A549 (cell line): ENCODE measurements at regions not wholly inside any gene's neighbourhood (a gene's known extent, or its start where the extent isn't known, plus 50 kb on each side); places are given as distances from the start of the nearest gene placed in this dataset.

Source experiments
- ATAC-seq, 2 experiments: fragments of 200-7000 bp in 1 of 2; fragments of >200 bp in 1 of 2; cut with Nextera tagmentation in 1 of 2; cut with Tn5 transposase in 1 of 2; 3 replicates each; pipeline versions ENCODE4 v1.8.0 to v1.9.1; 2018 to 2020; ENCODE audit warnings: mild to moderate bottlenecking in 1 of 2, moderate library complexity in 1 of 2
- CTCF ChIA-PET: fragments of 300-600 bp; sonication (Branson Sonifier 250); formaldehyde crosslinking; extraction: SDS; loops from one replicate; lab custom pipeline; 2021; ENCODE audit warnings: antibody characterized with exemption, inconsistent platforms; lab: Yijun Ruan, JAX
- POLR2A ChIA-PET: fragments of 350-600 bp; formaldehyde crosslinking; extraction: SDS; loops from one replicate; lab custom pipeline; 2021; ENCODE audit warnings: antibody characterized with exemption, inconsistent platforms; lab: Yijun Ruan, JAX
- DNase-seq, 2 experiments: peaks; one replicate each; pipeline versions ENCODE4 v3.0.0 to v3.0.0-alpha.2; 2011 to 2016; ENCODE audit warnings: low read depth in 1 of 2, low spot score in 1 of 2
- FAIRE-seq: peaks from 2 replicates; lab custom pipeline; 2011; peaks lifted over from hg19 to GRCh38; lab: Jason Lieb, UNC
- H3K27ac ChIP-seq, 2 experiments: fragments of >200 bp; sonication (Bioruptor Twin); formaldehyde crosslinking; 3 replicates each; pipeline ENCODE4 v1.5.1; 2016 to 2017
- H3K4me1 ChIP-seq: fragments of >200 bp; sonication (Bioruptor Twin); formaldehyde crosslinking; 3 replicates; pipeline ENCODE4 v1.6.1; 2016
- H3K4me2 ChIP-seq: fragments of >200 bp; sonication (Bioruptor Twin); formaldehyde crosslinking; 3 replicates; pipeline ENCODE4 v1.6.1; 2016
- H3K4me3 ChIP-seq: fragments of >200 bp; sonication (Bioruptor Twin); formaldehyde crosslinking; 3 replicates; pipeline ENCODE4 v1.5.1; 2016
- H3K9me3 ChIP-seq: fragments of >200 bp; sonication (Bioruptor Twin); formaldehyde crosslinking; 3 replicates; pipeline ENCODE4 v1.6.1; 2016
- CBX2 ChIP-seq: fragments of 200-600 bp; sonication (generic); IDR thresholded peaks from 2 replicates; pipeline ENCODE4 v1.6.1; 2016; ENCODE audit warnings: low read depth, mild to moderate bottlenecking, borderline replicate concordance
- CEBPB ChIP-seq, 2 experiments: fragments of >200 bp in 1 of 2; sonication (Bioruptor Twin) in 1 of 2; formaldehyde crosslinking in 1 of 2; IDR thresholded peaks; 2 replicates each; pipeline ENCODE4 v1.6.1; 2012 to 2016
- CHD2 ChIP-seq: fragments of 150-350 bp; IDR thresholded peaks from 2 replicates; pipeline ENCODE4 v1.6.1; 2014; ENCODE audit warnings: low read length; ENCODE audit not compliant: partially characterized antibody
- CHD4 ChIP-seq: fragments of 200-600 bp; sonication (generic); IDR thresholded peaks from 2 replicates; pipeline ENCODE4 v1.6.1; 2016; ENCODE audit warnings: antibody characterized with exemption, mild to moderate bottlenecking, borderline replicate concordance
- EHMT2 ChIP-seq: fragments of 200-600 bp; sonication (generic); IDR thresholded peaks from 2 replicates; pipeline ENCODE4 v1.6.1; 2016; ENCODE audit warnings: antibody characterized with exemption, low read depth, mild to moderate bottlenecking, moderate library complexity
- ELK1 ChIP-seq: fragments of 150-350 bp; IDR thresholded peaks from 2 replicates; pipeline ENCODE4 v1.6.1; 2014; ENCODE audit warnings: low read depth, mild to moderate bottlenecking, low read length
- EP300 ChIP-seq, 2 experiments: fragments of >200 bp; sonication (Bioruptor Twin); formaldehyde crosslinking; IDR thresholded peaks; 2 replicates in 1 of 2; 3 replicates in 1 of 2; pipeline ENCODE4 v1.6.1; 2016 to 2017
- ESRRA ChIP-seq: fragments of 150-350 bp; IDR thresholded peaks from 2 replicates; pipeline ENCODE4 v1.6.1; 2014; ENCODE audit warnings: mild to moderate bottlenecking, low read length, borderline replicate concordance
- HDAC2 ChIP-seq: fragments of 200-600 bp; sonication (generic); IDR thresholded peaks from 2 replicates; pipeline ENCODE4 v1.6.1; 2016
- HES2 ChIP-seq: fragments of >200 bp; sonication (Bioruptor Twin); formaldehyde crosslinking; IDR thresholded peaks from 2 replicates; pipeline ENCODE4 v1.6.1; 2016
- HEYL ChIP-seq: fragments of 250-450 bp; sonication (Bioruptor Pico); IDR thresholded peaks from 2 replicates; pipeline ENCODE4 v1.8.0; 2021; ENCODE audit warnings: mild to moderate bottlenecking, moderate library complexity
- HMGXB4 ChIP-seq: fragments of 250-450 bp; sonication (Bioruptor Pico); IDR thresholded peaks from 2 replicates; pipeline ENCODE4 v1.5.0; 2021; ENCODE audit warnings: mild to moderate bottlenecking, moderate library complexity, borderline replicate concordance
- POLR2A ChIP-seq: IDR thresholded peaks from 2 replicates; pipeline ENCODE4 v1.6.1; 2012; ENCODE audit warnings: mild to moderate bottlenecking, low read length
- RAD21 ChIP-seq, 2 experiments: fragments of >200 bp in 1 of 2; sonication (Bioruptor Twin) in 1 of 2; formaldehyde crosslinking in 1 of 2; IDR thresholded peaks in 1 of 2; conservative IDR thresholded peaks in 1 of 2; 2 replicates in 1 of 2; 3 replicates in 1 of 2; pipeline ENCODE4 v1.6.1; 2012 to 2018; ENCODE audit warnings: inconsistent platforms in 1 of 2
- REST ChIP-seq: fragments of 200-600 bp; sonication (generic); IDR thresholded peaks from 2 replicates; pipeline ENCODE4 v1.6.1; 2016; ENCODE audit warnings: antibody characterized with exemption, mild to moderate bottlenecking, moderate library complexity
- RNF2 ChIP-seq: fragments of 200-600 bp; sonication (generic); IDR thresholded peaks from 2 replicates; pipeline ENCODE4 v1.6.1; 2016; ENCODE audit warnings: low read depth, mild to moderate bottlenecking, antibody characterized with exemption, moderate library complexity, borderline replicate concordance
- TFCP2L1 ChIP-seq: fragments of 250-450 bp; sonication (Bioruptor Pico); IDR thresholded peaks from 2 replicates; pipeline ENCODE4 v1.5.0; 2021; ENCODE audit warnings: mild to moderate bottlenecking
- WGBS: methylation state at CpG from one replicate; pipeline ENCODE4 v1.1.6; 2017; ENCODE audit errors: missing lambda C conversion rate; 5-methylcytosine and 5-hydroxymethylcytosine counted together

- FAIRE-seq (no peak), DNase-seq (no peak)
- H3K4me2 ChIP-seq = no peak overlapping the region
These were observed 81.5 kb upstream of the F9 start for GRCh38 chrX:139448996-139449395.

GRCh38 chrX:139446832-139447231 lies 83.7 kb upstream of the F9 start:
- POLR2A ChIA-PET = no interaction called here
- 61% methylated on average over 39 of the region's 40 CpGs for WGBS
- Histone ChIP-seq H3K4me1 (no peaks in the 10 kb centered on the region), H3K27ac (no peak overlapping the region), H3K4me3 (no peak overlapping the region), H3K9me3 (no peaks in the 10 kb centered on the region), H3K4me2 (no peak overlapping the region)
- CTCF ChIA-PET = no interaction called here
- FAIRE-seq (no peak), DNase-seq (no peak), ATAC-seq (no peak)
- TF ChIP-seq HMGXB4 (CRISPR knock-in tag) (no peak), ESRRA (no peak), POLR2A (no peak), ELK1 (no peak), EP300 (IDR thresholded peaks at IDR 0.05) (no peak), CHD4 (no peak), CHD2 (no peak), RNF2 (no peak), HES2 (no peak), TFCP2L1 (CRISPR knock-in tag) (no peak), HEYL (CRISPR knock-in tag) (no peak), CEBPB (IDR thresholded peaks at IDR 0.05) (no peak), HDAC2 (no peak)
- TF ChIP-seq, all 56 proteins: peak for 0

More at GRCh38 chrX:139448996-139449395, 81.5 kb upstream of the F9 start:
- POLR2A ChIA-PET = no interaction called here
- WGBS = 0% methylated on average over 2 of the region's 2 CpGs
- no peak for ATAC-seq
- H3K4me3 ChIP-seq = no peak overlapping the region
- H3K27ac ChIP-seq = no peak overlapping the region
- no peak for TF ChIP-seq TFCP2L1 (CRISPR knock-in tag)
- no peak for TF ChIP-seq CBX2
- TF ChIP-seq EHMT2 = no peak
- no peak for TF ChIP-seq HMGXB4 (CRISPR knock-in tag)
- TF ChIP-seq REST = no peak
- no peak for TF ChIP-seq HES2
- TF ChIP-seq RNF2 = no peak
- no peak for TF ChIP-seq RAD21 (conservative IDR thresholded peaks at IDR 0.05 in 1 of 2, IDR thresholded peaks at IDR 0.05 in 1 of 2)
- H3K9me3 ChIP-seq = no peaks in the 10 kb centered on the region
- CTCF ChIA-PET = no interaction called here
- no peaks in the 10 kb centered on the region for H3K4me1 ChIP-seq
